Activated T-cell treated with anti-CD3 and anti-CD28 coated beads, Interleukin-2, amount 50 U/mL, for 72 hours (primary cell): ENCODE measurements at regions not wholly inside any gene's neighbourhood (a gene's known extent, or its start where the extent isn't known, plus 50 kb on each side); places are given as distances from the start of the nearest gene placed in this dataset.
"Not testable (repeated sequence)": the region's sequence is repeated elsewhere in the genome, so short reads cannot be mapped to it uniquely, and the experiment has no call there.

ENCODE experiments used
- ATAC-seq, 2 donors: fragments of 150-1000 bp; cut with Tn5 transposase; replicated peaks in 1 of 2; 2 replicates each; pipeline ENCODE4 v1.10.0; 2021; ENCODE audit warnings: moderate library complexity in 2 of 2, mild to moderate bottlenecking in 1 of 2
- DNase-seq, 2 donors: peaks; one replicate each; pipeline ENCODE4 v3.0.0; 2021 to 2022; ENCODE audit warnings: mixed read lengths in 1 of 2
- H3K27ac Mint-ChIP-seq: one replicate; pipeline ENCODE4 v1.8.0; 2022; ENCODE audit warnings: mild to moderate bottlenecking, moderate library complexity, mixed read lengths
- H3K27me3 Mint-ChIP-seq: one replicate; pipeline ENCODE4 v1.8.0; 2022; ENCODE audit warnings: low read depth, mixed read lengths
- H3K36me3 Mint-ChIP-seq, 2 donors: one replicate each; pipeline ENCODE4 v1.8.0; 2022; ENCODE audit warnings: mixed read lengths in 2 of 2, mild to moderate bottlenecking in 1 of 2; ENCODE audit not compliant: insufficient read depth in 2 of 2
- H3K4me1 Mint-ChIP-seq: one replicate; pipeline ENCODE4 v1.8.0; 2022; ENCODE audit warnings: low read depth, mixed read lengths
- H3K4me3 Mint-ChIP-seq, 2 donors: one replicate each; pipeline ENCODE4 v1.8.0; 2022; ENCODE audit warnings: mild to moderate bottlenecking in 2 of 2, mixed read lengths in 2 of 2, moderate library complexity in 2 of 2
- H3K9me3 Mint-ChIP-seq, 2 donors: one replicate each; pipeline ENCODE4 v1.8.0; 2022; ENCODE audit warnings: mixed read lengths in 2 of 2

DNA sequence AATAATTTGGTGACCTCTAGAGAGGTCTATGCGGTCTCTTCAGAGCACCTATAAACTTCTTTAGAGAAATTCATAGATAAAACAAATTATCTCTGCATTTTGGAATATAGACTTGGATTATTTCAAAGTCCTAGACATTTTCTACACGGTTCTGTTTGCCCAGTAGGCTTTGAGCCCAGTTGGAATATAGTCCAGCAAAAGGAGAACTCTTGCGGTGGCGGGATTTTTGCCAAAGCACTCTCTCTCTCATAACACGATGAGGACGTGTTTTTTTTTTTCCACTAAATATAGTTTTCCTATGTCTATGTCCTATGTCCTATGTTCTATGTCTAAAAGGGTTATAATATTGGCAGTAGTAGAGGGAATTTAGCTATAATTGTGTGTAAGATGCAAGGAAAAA lies 164.9 kb upstream of the AGR3 start:
- no peak for DNase-seq
- H3K27ac Mint-ChIP-seq, result no peak overlapping the region
- H3K36me3 Mint-ChIP-seq, result no peaks in the 10 kb centered on the region
- H3K4me3 Mint-ChIP-seq, result no peak overlapping the region
- no peak for ATAC-seq
- no peaks in the 10 kb centered on the region for H3K27me3 Mint-ChIP-seq
- no peaks in the 10 kb centered on the region for H3K9me3 Mint-ChIP-seq
- H3K4me1 Mint-ChIP-seq, result peaks cover 28% of the 10 kb centered on the region

DNA sequence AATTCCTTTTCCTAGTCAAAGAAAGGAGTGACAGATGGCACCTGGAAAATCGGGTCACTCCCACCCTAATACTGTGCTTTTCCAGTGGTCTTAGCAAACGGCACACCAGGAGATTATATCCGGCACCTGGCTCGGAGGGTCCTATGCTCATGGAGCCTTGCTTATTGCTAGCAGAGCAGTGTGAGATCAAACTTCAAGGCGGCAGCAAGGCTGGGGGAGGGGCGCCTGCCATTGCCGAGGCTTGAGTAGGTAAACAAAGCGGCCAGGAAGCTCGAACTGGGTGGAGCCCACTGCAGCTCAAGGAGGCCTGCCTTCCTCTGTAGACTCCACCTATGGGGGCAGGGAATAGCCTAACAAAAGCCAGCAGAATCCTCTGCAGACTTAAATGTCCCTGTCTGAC lies 171.4 kb upstream of the AGR3 start:
- H3K4me1 Mint-ChIP-seq, DNase-seq, H3K27me3 Mint-ChIP-seq, H3K9me3 Mint-ChIP-seq, ATAC-seq, H3K27ac Mint-ChIP-seq, H3K36me3 Mint-ChIP-seq, H3K4me3 Mint-ChIP-seq: not testable (repeated sequence)

DNA sequence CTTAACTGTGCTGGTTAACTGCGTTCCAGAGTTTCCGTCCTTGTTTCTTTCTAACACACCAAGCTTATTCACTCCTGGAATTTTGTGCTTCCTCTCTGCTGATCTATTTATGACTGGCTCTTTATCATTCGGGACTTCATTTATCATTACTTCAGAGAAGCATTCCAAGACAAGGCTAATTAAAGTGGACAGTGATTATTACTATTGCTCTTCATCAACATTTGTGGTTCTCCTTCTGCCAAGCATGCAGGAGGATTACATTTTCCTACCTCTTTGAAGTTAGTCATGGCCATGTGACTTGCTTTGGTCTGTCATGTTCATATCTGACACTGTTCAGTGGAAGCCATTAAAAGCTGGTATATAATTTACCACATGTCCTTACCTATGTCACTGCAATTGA lies 172.4 kb upstream of the AGR3 start:
- no peak overlapping the region for H3K4me3 Mint-ChIP-seq
- ATAC-seq, result no peak
- DNase-seq, result no peak
- H3K4me1 Mint-ChIP-seq, result peaks cover 15% of the 10 kb centered on the region
- H3K27me3 Mint-ChIP-seq, result no peaks in the 10 kb centered on the region
- H3K36me3 Mint-ChIP-seq, result peaks cover 0 to 3% of the 10 kb centered on the region in 2 donors
- H3K9me3 Mint-ChIP-seq, result peaks cover 2 to 6% of the 10 kb centered on the region in 2 donors
- H3K27ac Mint-ChIP-seq, result no peak overlapping the region

DNA sequence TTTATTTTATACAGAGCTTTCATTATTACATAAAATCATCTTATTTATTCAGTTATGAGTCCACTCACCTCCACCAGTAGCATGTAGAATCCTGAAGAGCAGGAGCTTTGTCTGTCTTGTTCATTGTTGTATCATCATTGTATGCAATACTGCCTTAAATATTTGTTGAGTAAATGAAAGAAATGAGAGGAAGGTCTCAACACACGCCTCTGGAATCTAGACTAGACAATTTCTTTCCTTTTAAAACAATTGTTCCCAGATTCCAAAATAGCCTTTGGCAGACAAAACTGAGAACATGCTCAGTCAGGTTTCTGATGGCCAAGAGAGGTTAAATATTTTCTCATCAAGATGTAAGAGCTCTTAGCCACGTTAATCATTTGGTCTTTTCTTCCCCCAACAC lies 173.1 kb upstream of the AGR3 start:
- Mint-ChIP-seq H3K9me3 (peaks cover 2 to 6% of the 10 kb centered on the region in 2 donors), H3K27ac (no peak overlapping the region), H3K27me3 (no peaks in the 10 kb centered on the region), H3K36me3 (peaks cover 0 to 3% of the 10 kb centered on the region in 2 donors), H3K4me1 (peaks cover 16% of the 10 kb centered on the region), H3K4me3 (no peak overlapping the region)
- DNase-seq (no peak), ATAC-seq (no peak)

DNA sequence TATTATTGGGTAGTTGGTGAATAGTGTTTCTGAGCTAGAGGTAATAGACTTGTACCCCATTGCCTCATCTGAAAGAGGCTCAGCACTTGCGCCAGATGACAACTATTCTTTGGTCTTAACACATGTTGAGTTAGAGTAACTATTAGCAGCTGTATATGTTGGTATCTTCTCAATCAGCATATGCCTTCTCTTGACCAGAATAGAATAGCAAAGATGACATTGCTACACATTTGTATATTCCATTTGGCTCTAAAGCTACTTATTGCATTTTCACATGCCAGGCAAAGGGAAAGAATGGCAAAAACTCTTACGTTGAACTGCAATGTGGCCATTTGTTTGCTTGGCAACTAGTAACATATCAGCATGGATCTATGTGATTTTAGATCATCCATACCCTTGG lies 173.8 kb upstream of the AGR3 start:
- DNase-seq (no peak), ATAC-seq (no peak)
- Mint-ChIP-seq H3K4me1 (peaks cover 16% of the 10 kb centered on the region), H3K9me3 (peaks cover 2 to 6% of the 10 kb centered on the region in 2 donors), H3K4me3 (no peak overlapping the region), H3K27me3 (no peaks in the 10 kb centered on the region), H3K27ac (no peak overlapping the region), H3K36me3 (peaks cover 0 to 3% of the 10 kb centered on the region in 2 donors)

DNA sequence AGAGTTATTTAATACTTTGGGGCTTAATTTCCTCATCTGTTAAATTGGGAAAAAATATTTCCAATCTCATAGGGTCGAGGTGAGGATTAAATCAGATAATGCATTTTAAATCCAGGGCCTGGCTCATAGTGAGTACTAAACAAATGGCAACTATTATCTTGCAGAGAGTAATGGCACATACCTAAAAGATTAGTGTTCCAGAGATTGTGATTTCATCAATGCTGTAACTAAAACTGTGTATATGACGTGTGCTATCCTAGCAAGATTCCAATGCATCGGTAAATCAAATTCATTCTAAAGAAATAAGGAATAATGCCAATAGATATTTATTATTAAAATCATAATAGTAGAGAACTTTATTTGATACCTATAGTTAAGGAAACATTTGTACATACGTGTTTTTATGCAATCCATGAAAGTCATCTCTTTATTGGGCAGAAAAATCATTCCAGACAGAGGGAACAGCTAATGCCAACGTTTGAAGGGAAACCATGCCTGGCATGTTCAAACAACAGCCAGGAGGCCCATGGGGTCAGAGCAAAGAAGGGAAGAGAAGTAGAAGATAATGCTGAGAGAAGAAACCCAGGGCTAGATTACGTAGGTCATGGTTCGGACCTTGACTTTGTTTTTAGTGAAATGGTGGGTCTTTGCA lies 174.8 kb upstream of the AGR3 start:
- H3K27me3 Mint-ChIP-seq, result no peaks in the 10 kb centered on the region
- H3K36me3 Mint-ChIP-seq, result peaks cover 0 to 3% of the 10 kb centered on the region in 2 donors

DNA sequence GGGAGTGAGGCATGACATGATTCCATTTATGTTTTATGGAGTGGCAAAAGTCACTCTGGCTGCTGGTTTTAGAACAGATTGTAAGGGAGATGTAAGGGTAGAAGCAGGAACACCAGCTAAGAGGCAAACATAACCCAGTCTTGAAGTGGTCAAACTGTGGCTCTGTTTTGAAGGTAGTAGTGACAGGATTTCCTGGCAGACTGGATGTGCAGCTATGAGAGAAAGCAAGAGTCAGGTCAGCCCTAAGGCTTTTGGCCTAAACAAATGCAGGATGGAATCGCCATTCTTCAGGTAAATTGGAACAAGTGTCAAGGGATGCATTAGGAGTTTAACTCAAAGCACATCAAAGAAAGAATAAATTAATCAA lies 175.3 kb upstream of the AGR3 start:
- ATAC-seq, result no peak
- DNase-seq, result no peak

More for the DNA sequence above, 174.8 kb upstream of the AGR3 start:
- no peak overlapping the region for H3K27ac Mint-ChIP-seq
- no peak overlapping the region for H3K4me3 Mint-ChIP-seq
- ATAC-seq (no peak), DNase-seq (no peak)
- H3K9me3 Mint-ChIP-seq, result peaks cover 2 to 6% of the 10 kb centered on the region in 2 donors
- H3K4me1 Mint-ChIP-seq, result peaks cover 16% of the 10 kb centered on the region

DNA sequence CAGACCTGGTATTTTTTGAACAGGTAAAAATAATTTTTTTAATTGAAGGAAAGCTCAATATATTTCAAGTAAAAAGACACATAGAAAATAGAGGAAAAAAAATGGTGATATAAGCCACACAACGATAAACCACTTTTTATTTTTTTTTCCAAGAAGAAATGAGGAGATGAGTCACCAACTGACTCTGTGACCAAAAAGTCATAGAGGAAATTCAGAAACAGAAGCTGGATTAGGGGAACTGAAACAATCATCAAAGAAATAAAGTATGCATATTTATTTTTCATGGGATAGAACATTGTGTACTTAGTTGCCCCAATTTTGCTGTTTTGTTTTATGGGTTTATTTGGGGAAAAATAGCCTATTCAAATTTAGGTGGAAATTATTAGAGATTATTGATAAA lies 176.8 kb upstream of the AGR3 start:
- Mint-ChIP-seq H3K27me3 (no peaks in the 10 kb centered on the region), H3K4me1 (peaks cover 16% of the 10 kb centered on the region), H3K36me3 (no peaks in the 10 kb centered on the region), H3K4me3 (no peak overlapping the region), H3K9me3 (no peaks in the 10 kb centered on the region), H3K27ac (no peak overlapping the region)
- ATAC-seq (no peak), DNase-seq (no peak)

More for the DNA sequence above, 175.3 kb upstream of the AGR3 start:
- Mint-ChIP-seq H3K4me3 (no peak overlapping the region), H3K9me3 (peaks cover under 1 to 6% of the 10 kb centered on the region in 2 donors), H3K4me1 (peaks cover 16% of the 10 kb centered on the region), H3K27me3 (no peaks in the 10 kb centered on the region), H3K36me3 (peaks cover 0 to 3% of the 10 kb centered on the region in 2 donors), H3K27ac (no peak overlapping the region)

DNA sequence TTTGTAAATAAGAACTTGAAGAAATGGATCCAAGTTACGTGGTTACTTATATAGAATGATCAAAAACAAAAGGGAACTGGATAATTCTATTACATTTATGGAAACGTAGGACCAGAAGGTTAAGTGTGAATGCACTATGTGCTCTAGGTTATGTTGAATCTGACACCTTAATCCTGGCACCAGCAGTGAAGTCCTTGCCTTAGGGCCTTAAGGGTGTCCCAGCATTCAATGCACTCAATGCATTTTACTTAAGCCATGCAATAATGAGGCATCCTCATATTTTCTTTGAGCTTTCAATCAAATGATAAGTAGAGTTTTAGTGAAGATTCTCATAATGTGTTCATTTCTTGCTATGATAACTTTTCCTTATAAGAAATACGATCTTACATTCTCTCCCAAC lies 178.3 kb upstream of the AGR3 start:
- Mint-ChIP-seq H3K4me1 (peaks cover 16% of the 10 kb centered on the region), H3K36me3 (no peaks in the 10 kb centered on the region), H3K4me3 (no peak overlapping the region), H3K27me3 (no peaks in the 10 kb centered on the region), H3K9me3 (no peaks in the 10 kb centered on the region), H3K27ac (no peak overlapping the region)
- DNase-seq (no peak), ATAC-seq (no peak)

DNA sequence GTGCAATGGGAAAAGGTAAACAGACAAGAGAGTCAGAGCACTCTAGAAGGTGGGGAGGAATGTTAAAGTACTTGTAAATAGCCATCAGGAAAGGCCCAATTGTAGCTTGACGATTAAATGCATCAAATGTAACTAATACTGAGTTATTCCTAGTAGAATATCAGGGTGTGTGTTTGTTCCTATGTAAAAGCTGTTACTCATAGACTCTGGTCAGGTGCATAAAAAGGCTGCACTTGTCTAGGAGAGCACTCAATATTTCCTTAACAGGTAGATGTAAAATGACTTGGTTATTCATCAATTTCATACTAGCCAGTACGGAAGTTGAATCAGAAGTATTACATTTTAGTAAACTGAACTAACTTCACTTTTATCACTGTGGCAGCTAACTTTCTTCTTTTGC lies 179.7 kb upstream of the AGR3 start:
- H3K4me1 Mint-ChIP-seq, result peaks cover 16% of the 10 kb centered on the region
- H3K9me3 Mint-ChIP-seq, result no peaks in the 10 kb centered on the region
- no peak overlapping the region for H3K27ac Mint-ChIP-seq
- no peaks in the 10 kb centered on the region for H3K27me3 Mint-ChIP-seq
- no peaks in the 10 kb centered on the region for H3K36me3 Mint-ChIP-seq
- ATAC-seq (no peak), DNase-seq (no peak)
- H3K4me3 Mint-ChIP-seq, result no peak overlapping the region

DNA sequence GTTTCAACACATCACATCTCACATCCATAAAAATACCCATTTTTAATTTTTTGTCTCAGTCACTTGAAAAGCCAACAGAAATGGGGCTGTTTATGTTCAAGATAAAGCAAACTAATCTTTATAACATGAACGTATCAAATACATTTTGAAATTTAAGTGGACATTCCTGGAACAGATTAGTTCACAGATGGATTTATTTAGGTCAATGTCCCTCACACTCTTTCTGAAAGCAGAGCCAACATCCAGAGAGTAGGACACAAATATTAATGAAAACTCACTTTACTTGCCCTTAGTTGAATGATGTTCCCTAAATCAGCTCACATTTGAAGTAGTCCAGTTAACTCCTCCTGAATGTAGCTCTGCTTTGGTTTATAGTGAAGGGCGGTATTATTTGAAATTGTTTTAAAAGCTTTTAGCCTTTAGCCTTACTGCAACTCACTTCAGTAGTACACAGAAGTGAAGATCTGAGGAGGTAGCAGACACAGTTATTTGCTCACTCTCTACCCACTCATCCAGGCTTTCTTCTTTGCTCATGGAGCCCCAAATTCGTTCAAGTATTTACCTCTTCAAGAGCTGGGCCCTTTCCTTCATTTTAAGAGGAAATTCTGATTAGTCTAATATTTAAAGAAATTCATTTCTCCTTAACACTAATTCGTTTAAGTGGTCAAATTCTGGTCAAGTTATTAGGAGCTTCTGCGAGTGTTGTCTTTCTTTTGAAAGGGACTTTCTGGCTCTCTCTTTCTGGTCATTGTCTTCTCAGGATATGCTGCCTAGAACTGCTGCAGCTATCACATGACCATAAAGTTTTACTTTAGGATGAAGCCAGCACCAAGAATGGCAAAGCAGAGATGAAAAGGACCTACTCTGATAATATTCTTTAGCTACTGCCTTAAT lies 180.6 kb upstream of the AGR3 start:
- H3K36me3 Mint-ChIP-seq, result no peaks in the 10 kb centered on the region
- no peak for ATAC-seq

DNA sequence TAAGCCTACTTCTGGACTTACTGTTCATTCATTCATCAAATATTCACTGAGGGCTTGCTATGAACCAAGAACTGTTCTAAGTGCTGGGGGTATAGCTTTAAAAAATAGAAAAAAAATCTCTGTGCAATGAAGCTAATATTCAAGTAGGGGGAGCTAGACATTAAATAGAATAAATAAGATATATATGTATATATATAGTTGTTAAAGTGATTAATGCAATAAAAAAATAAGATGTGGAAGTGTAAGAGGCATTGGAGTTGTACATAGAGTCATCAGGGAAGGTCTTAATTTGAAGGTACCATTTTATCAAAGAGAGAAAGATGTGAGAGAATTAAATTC lies 181.2 kb upstream of the AGR3 start:
- no peaks in the 10 kb centered on the region for H3K36me3 Mint-ChIP-seq
- H3K4me3 Mint-ChIP-seq, result no peak overlapping the region
- no peak for ATAC-seq
- no peaks in the 10 kb centered on the region for H3K9me3 Mint-ChIP-seq
- peaks cover 12% of the 10 kb centered on the region for H3K4me1 Mint-ChIP-seq
- no peak overlapping the region for H3K27ac Mint-ChIP-seq
- no peak for DNase-seq
- H3K27me3 Mint-ChIP-seq, result no peaks in the 10 kb centered on the region

More for the DNA sequence above, 180.6 kb upstream of the AGR3 start:
- H3K4me1 Mint-ChIP-seq, result peaks cover 16% of the 10 kb centered on the region
- H3K4me3 Mint-ChIP-seq, result no peak overlapping the region
- H3K27ac Mint-ChIP-seq, result no peak overlapping the region
- no peaks in the 10 kb centered on the region for H3K9me3 Mint-ChIP-seq
- H3K27me3 Mint-ChIP-seq, result no peaks in the 10 kb centered on the region
- DNase-seq, result no peak

DNA sequence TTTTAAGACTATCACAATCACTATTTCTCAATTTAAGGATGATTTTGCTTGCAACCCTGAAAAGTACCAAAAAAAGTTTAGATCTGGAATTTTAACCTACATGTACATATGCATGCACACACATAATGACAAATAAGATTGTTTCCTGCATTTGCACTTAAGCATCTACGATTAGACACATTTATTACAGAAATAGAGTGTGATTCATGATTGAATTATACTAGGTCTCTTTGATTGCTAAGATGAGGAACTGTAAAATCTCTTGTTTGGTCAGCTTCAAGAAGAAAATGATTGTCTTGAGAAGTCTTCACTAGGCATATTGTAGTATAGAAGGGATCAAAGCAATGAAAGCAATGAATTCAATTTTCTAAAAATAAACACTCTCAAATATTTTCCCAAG lies 185.9 kb upstream of the AGR3 start:
- Mint-ChIP-seq H3K27ac (no peak overlapping the region), H3K27me3 (no peaks in the 10 kb centered on the region), H3K9me3 (no peaks in the 10 kb centered on the region), H3K36me3 (no peaks in the 10 kb centered on the region), H3K4me3 (no peak overlapping the region), H3K4me1 (no peaks in the 10 kb centered on the region)
- DNase-seq (no peak), ATAC-seq (no peak)

DNA sequence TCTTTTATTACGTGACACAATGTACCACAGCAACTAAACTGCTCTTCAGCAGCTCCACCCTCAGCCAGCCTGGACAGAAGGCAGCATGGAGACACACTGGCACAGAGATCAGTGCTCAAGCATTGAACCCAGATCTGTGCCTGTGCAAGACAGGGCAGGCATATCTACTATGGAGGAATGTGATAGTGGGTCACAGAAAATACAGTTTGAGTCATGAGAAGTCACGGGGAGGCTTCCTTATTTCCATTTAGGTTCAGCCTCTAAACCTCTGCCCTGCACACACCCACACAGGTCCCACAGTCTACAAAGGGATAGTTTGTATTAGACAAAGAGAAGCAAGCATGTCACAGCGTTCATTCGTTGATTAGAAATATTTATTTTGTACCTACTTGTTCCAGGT lies 187.4 kb upstream of the AGR3 start:
- Mint-ChIP-seq H3K27ac (no peak overlapping the region), H3K27me3 (no peaks in the 10 kb centered on the region), H3K36me3 (no peaks in the 10 kb centered on the region), H3K4me1 (no peaks in the 10 kb centered on the region), H3K9me3 (no peaks in the 10 kb centered on the region), H3K4me3 (no peak overlapping the region)
- no peak for DNase-seq
- ATAC-seq, result peak in 1 of 2 donors; percentile 45
